VCaP (cell line): ENCODE measurements at regions not wholly inside any gene's neighbourhood (a gene's known extent, or its start where the extent isn't known, plus 50 kb on each side); places are given as distances from the start of the nearest gene placed in this dataset.

Experiments used
- H3K27ac ChIP-seq: fragments of 450-650 bp; 2 replicates; pipeline ENCODE4 v1.5.1; 2017
- CTCF ChIP-seq: fragments of 450-650 bp; conservative IDR thresholded peaks from 2 replicates; pipeline ENCODE4 v1.5.1; 2017; ENCODE audit warnings: mild to moderate bottlenecking, moderate library complexity

GRCh38 chr7:119223930-119224329 is 999.4 kb downstream of the ANKRD7 start:
- H3K27ac ChIP-seq: no peak overlapping the region
- no peak for TF ChIP-seq CTCF

DNA sequence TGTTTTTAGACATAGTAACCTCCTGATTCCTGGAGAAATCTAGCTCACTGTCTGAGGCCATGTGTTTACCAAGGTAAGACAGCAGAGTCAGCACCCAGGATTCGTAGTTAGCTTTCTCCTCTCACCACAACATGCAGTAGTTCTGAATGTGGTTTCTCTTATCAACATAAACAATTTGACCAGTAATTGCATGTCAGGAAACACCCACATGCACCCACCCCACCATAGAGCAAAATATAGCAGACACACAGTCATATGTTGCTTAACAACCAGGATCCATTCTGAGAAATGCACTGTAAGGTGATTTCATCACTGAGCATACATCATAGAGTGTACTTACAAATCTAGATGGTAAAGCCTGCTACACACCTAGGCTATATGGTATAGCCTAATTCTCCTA is 1004.0 kb downstream of the ANKRD7 start:
- H3K27ac ChIP-seq: no peak overlapping the region
- no peak for TF ChIP-seq CTCF

GRCh38 chr7:119232091-119232490 is 1007.6 kb downstream of the ANKRD7 start:
- no peak overlapping the region for H3K27ac ChIP-seq
- no peak for TF ChIP-seq CTCF

GRCh38 chr7:119233015-119233414 is 1008.5 kb downstream of the ANKRD7 start:
- no peak for TF ChIP-seq CTCF
- no peak overlapping the region for H3K27ac ChIP-seq

DNA sequence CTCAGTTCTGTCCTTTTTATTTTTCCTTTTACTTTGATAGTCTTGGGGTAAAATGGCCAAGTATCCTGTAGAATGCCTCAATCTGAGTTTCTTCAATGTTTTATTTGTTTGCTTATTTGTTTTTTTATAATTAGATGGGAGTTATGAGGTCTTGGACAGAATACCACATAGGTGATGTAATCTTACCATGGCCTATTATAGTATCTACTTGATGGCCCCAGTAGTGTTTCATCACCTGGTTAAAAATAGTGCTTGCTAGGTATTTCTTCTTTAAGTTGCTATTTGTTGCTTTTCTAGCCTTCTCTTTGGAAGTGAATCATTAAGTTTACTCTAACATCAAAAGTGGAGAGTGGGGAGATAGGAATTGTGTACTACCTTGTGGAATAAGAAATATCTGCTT is 1020.0 kb upstream of the KCND2 start:
- H3K27ac ChIP-seq: no peak overlapping the region
- TF ChIP-seq CTCF: no peak

DNA sequence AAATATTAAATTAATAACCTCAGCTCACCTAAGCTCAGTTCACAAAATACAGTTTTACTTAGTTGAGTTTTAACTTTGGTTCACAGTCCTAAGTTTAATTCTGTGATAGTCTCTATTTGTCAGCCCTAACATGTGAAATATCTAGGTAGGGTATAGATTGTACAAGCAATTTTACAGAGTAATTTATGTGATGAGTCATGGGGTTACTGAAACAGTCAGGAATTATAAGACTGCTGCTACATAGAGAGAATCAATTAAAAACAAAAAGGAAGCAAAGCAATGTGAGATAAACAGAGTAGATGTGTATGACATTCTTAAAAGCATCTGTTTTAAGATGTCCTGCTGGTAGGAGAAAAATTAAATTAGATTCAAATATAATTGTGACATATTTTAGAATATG is 1018.2 kb upstream of the KCND2 start:
- no peak overlapping the region for H3K27ac ChIP-seq
- no peak for TF ChIP-seq CTCF

- TF ChIP-seq CTCF: no peak
- H3K27ac ChIP-seq: no peak overlapping the region
Measured at GRCh38 chr7:119256001-119256400, 1017.0 kb upstream of the KCND2 start.
